ENCODE measurements at regions not wholly inside any gene's neighbourhood (a gene's known extent, or its start where the extent isn't known, plus 50 kb on each side); places are given as distances from the start of the nearest gene placed in this dataset.

GRCh38 chr3:124591699-124592098 is 138.6 kb upstream of the UMPS start:
- no peak overlapping the region for H3K4me3 ChIP-seq (ENCODE audit: insufficient read depth, low read length)
- H3K4me1 ChIP-seq (ENCODE audit: insufficient read depth, low read length) = no peaks in the 10 kb centered on the region
- no peaks in the 10 kb centered on the region for H3K9me3 ChIP-seq (ENCODE audit: low read depth, low read length)
- H3K27ac ChIP-seq (ENCODE audit: low read depth, low read length) = no peak overlapping the region
- no peak overlapping the region for H3K4me2 ChIP-seq (ENCODE audit: insufficient read depth, low read length)
- no peak overlapping the region for H2AFZ ChIP-seq (ENCODE audit: low read length)
- no peaks in the 10 kb centered on the region for H3K36me3 ChIP-seq (ENCODE audit: insufficient read depth, low read length)
- no peak for TF ChIP-seq CTCF (IDR thresholded peaks at IDR 0.05; ENCODE audit: extremely low read depth, low read depth, low read length)
- H3K79me2 ChIP-seq (ENCODE audit: insufficient read depth, low read length) = no peaks in the 10 kb centered on the region
- H4K20me1 ChIP-seq (ENCODE audit: insufficient read depth, low read length) = no peaks in the 10 kb centered on the region
- H3K27me3 ChIP-seq (ENCODE audit: insufficient read depth, low read length) = peaks cover 40% of the 10 kb centered on the region
- DNase-seq (ENCODE audit: insufficient read length, low spot score, missing footprints) = no peak

- no peak for TF ChIP-seq CTCF (IDR thresholded peaks at IDR 0.05; ENCODE audit: extremely low read depth, low read depth, low read length)
- peaks cover 31% of the 10 kb centered on the region for H3K27me3 ChIP-seq (ENCODE audit: insufficient read depth, low read length)
- H3K27ac ChIP-seq (ENCODE audit: low read depth, low read length) = no peak overlapping the region
- no peaks in the 10 kb centered on the region for H3K36me3 ChIP-seq (ENCODE audit: insufficient read depth, low read length)
- DNase-seq (ENCODE audit: insufficient read length, low spot score, missing footprints) = no peak
- H4K20me1 ChIP-seq (ENCODE audit: insufficient read depth, low read length) = no peaks in the 10 kb centered on the region
- no peaks in the 10 kb centered on the region for H3K9me3 ChIP-seq (ENCODE audit: low read depth, low read length)
- no peak overlapping the region for H3K4me3 ChIP-seq (ENCODE audit: insufficient read depth, low read length)
- H3K79me2 ChIP-seq (ENCODE audit: insufficient read depth, low read length) = no peaks in the 10 kb centered on the region
- no peak overlapping the region for H3K4me2 ChIP-seq (ENCODE audit: insufficient read depth, low read length)
- no peaks in the 10 kb centered on the region for H3K4me1 ChIP-seq (ENCODE audit: insufficient read depth, low read length)
- H2AFZ ChIP-seq (ENCODE audit: low read length) = no peak overlapping the region
Measured at GRCh38 chr3:124592658-124593441, 137.4 kb upstream of the UMPS start.

- no peak overlapping the region for H3K4me3 ChIP-seq (ENCODE audit: insufficient read depth, low read length)
- H3K4me1 ChIP-seq (ENCODE audit: insufficient read depth, low read length) = no peaks in the 10 kb centered on the region
- DNase-seq (ENCODE audit: insufficient read length, low spot score, missing footprints) = no peak
- H3K79me2 ChIP-seq (ENCODE audit: insufficient read depth, low read length) = no peaks in the 10 kb centered on the region
- peaks cover 29% of the 10 kb centered on the region for H3K27me3 ChIP-seq (ENCODE audit: insufficient read depth, low read length)
- H3K36me3 ChIP-seq (ENCODE audit: insufficient read depth, low read length) = no peaks in the 10 kb centered on the region
- no peak overlapping the region for H3K27ac ChIP-seq (ENCODE audit: low read depth, low read length)
- H3K4me2 ChIP-seq (ENCODE audit: insufficient read depth, low read length) = no peak overlapping the region
- no peaks in the 10 kb centered on the region for H3K9me3 ChIP-seq (ENCODE audit: low read depth, low read length)
- TF ChIP-seq CTCF (IDR thresholded peaks at IDR 0.05; ENCODE audit: extremely low read depth, low read depth, low read length) = no peak
- H4K20me1 ChIP-seq (ENCODE audit: insufficient read depth, low read length) = no peaks in the 10 kb centered on the region
- H2AFZ ChIP-seq (ENCODE audit: low read length) = no peak overlapping the region
Measured at GRCh38 chr3:124593442-124593829, 136.8 kb upstream of the UMPS start.

- no peak for TF ChIP-seq CTCF (IDR thresholded peaks at IDR 0.05; ENCODE audit: extremely low read depth, low read depth, low read length)
- Histone ChIP-seq H2AFZ (ENCODE audit: low read length) (no peak overlapping the region), H3K4me1 (ENCODE audit: insufficient read depth, low read length) (no peaks in the 10 kb centered on the region), H3K27me3 (ENCODE audit: insufficient read depth, low read length) (peaks cover 25% of the 10 kb centered on the region), H3K36me3 (ENCODE audit: insufficient read depth, low read length) (no peaks in the 10 kb centered on the region), H3K79me2 (ENCODE audit: insufficient read depth, low read length) (no peaks in the 10 kb centered on the region), H3K27ac (ENCODE audit: low read depth, low read length) (no peak overlapping the region), H3K4me3 (ENCODE audit: insufficient read depth, low read length) (no peak overlapping the region), H4K20me1 (ENCODE audit: insufficient read depth, low read length) (no peaks in the 10 kb centered on the region), H3K4me2 (ENCODE audit: insufficient read depth, low read length) (no peak overlapping the region), H3K9me3 (ENCODE audit: low read depth, low read length) (no peaks in the 10 kb centered on the region)
- no peak for DNase-seq (ENCODE audit: insufficient read length, low spot score, missing footprints)
Measured at GRCh38 chr3:124594581-124594980, 135.7 kb upstream of the UMPS start.
